Astrocyte (in vitro differentiated cells and primary cell): ENCODE measurements at regions not wholly inside any gene's neighbourhood (a gene's known extent, or its start where the extent isn't known, plus 50 kb on each side); places are given as distances from the start of the nearest gene placed in this dataset.

Experiments
- CTCF ChIP-seq: IDR thresholded peaks from 2 replicates; pipeline ENCODE4 v1.5.1; 2011; ENCODE audit warnings: low read depth, mild to moderate bottlenecking, inconsistent platforms, low read length, moderate library complexity; ENCODE audit not compliant: insufficient read depth
- EZH2 ChIP-seq: IDR thresholded peaks from 2 replicates; pipeline ENCODE4 v1.6.1; 2012; ENCODE audit warnings: mild to moderate bottlenecking, low read length, inconsistent platforms; ENCODE audit not compliant: insufficient read depth

- TF ChIP-seq CTCF (no peak), EZH2 (no peak)
Measured at GRCh38 chr14:84792722-84793410, 737.1 kb upstream of the FLRT2 start.
